EL (cell line): ENCODE measurements at regions not wholly inside any gene's neighbourhood (a gene's known extent, or its start where the extent isn't known, plus 50 kb on each side); places are given as distances from the start of the nearest gene placed in this dataset.
"Not testable (repeated sequence)": the region's sequence is repeated elsewhere in the genome, so short reads cannot be mapped to it uniquely, and the experiment has no call there.

Source experiments
- DNase-seq: peaks from one replicate; pipeline ENCODE4 v3.0.0-alpha.2; 2016

GRCh38 chr20:53792946-53793536 is 199.4 kb upstream of the ZNF217 start:
- DNase-seq, result no peak

- no peak for DNase-seq
These were observed 196.5 kb upstream of the ZNF217 start for GRCh38 chr20:53789989-53790675.

GRCh38 chr20:53788253-53789022 is 194.8 kb upstream of the ZNF217 start:
- DNase-seq, result no peak

GRCh38 chr20:53787491-53787931 is 193.9 kb upstream of the ZNF217 start:
- not testable (repeated sequence) for DNase-seq

- no peak for DNase-seq
These were observed 193.0 kb upstream of the ZNF217 start for GRCh38 chr20:53786445-53787267.

GRCh38 chr20:53786071-53786444 is 192.4 kb upstream of the ZNF217 start:
- DNase-seq, result no peak

- DNase-seq, result no peak
These were observed 191.7 kb upstream of the ZNF217 start for GRCh38 chr20:53785320-53785719.

- DNase-seq, result no peak
These were observed 190.1 kb upstream of the ZNF217 start for GRCh38 chr20:53783768-53784167.

- no peak for DNase-seq
These were observed 189.1 kb upstream of the ZNF217 start for GRCh38 chr20:53782612-53783246.

GRCh38 chr20:53779822-53780221 is 186.2 kb upstream of the ZNF217 start:
- no peak for DNase-seq

GRCh38 chr20:53778736-53779135 is 185.1 kb upstream of the ZNF217 start:
- no peak for DNase-seq

- DNase-seq, result no peak
These were observed 184.4 kb upstream of the ZNF217 start for GRCh38 chr20:53778041-53778516.

- not testable (repeated sequence) for DNase-seq
These were observed 183.8 kb upstream of the ZNF217 start for GRCh38 chr20:53777402-53777801.

- no peak for DNase-seq
These were observed 183.2 kb upstream of the ZNF217 start for GRCh38 chr20:53776858-53777257.

GRCh38 chr20:53774461-53775203 is 181.0 kb upstream of the ZNF217 start:
- DNase-seq, result peak; percentile 98

GRCh38 chr20:53773792-53774401 is 180.3 kb upstream of the ZNF217 start:
- peak; percentile 97 for DNase-seq

GRCh38 chr20:53773066-53773791 is 179.6 kb upstream of the ZNF217 start:
- DNase-seq, result not testable (repeated sequence)

GRCh38 chr20:53769041-53769440 is 175.4 kb upstream of the ZNF217 start:
- DNase-seq, result no peak

- DNase-seq, result no peak
These were observed 174.7 kb upstream of the ZNF217 start for GRCh38 chr20:53768329-53768728.

GRCh38 chr20:53767206-53767930 is 173.7 kb upstream of the ZNF217 start:
- no peak for DNase-seq
